ENCODE measurements at regions not wholly inside any gene's neighbourhood (a gene's known extent, or its start where the extent isn't known, plus 50 kb on each side); places are given as distances from the start of the nearest gene placed in this dataset.

GRCh38 chr5:92553326-92553725, 1027.7 kb downstream of the NR2F1-AS1 start:
- no peak overlapping the region for H3K4me3 Mint-ChIP-seq
- H3K27ac Mint-ChIP-seq = no peak overlapping the region
- H3K79me2 ChIP-seq (replicated peaks; ENCODE audit: insufficient read depth) = no peaks in the 10 kb centered on the region
- no peaks in the 10 kb centered on the region for H3K36me3 ChIP-seq (ENCODE audit: insufficient read depth)
- ATAC-seq (no peak), DNase-seq (ENCODE audit: low spot score) (no peak)
- H3K4me3 ChIP-seq = no peak overlapping the region
- no peaks in the 10 kb centered on the region for H3K27me3 Mint-ChIP-seq (ENCODE audit: insufficient read depth, low read depth, poor library complexity)
- no peak overlapping the region for H2AFZ ChIP-seq
- no peaks in the 10 kb centered on the region; the same call in 2 of the 3 replicates for H3K4me1 Mint-ChIP-seq
- no peaks in the 10 kb centered on the region for H3K4me1 ChIP-seq (ENCODE audit: insufficient read depth)
- H3K9me2 ChIP-seq (ENCODE audit: insufficient read depth) = no peaks in the 10 kb centered on the region
- no peak overlapping the region for H3K4me2 ChIP-seq
- no peaks in the 10 kb centered on the region for H3F3A ChIP-seq (replicated peaks; ENCODE audit: low read depth)
- H4K20me1 ChIP-seq (replicated peaks; ENCODE audit: insufficient read depth) = no peaks in the 10 kb centered on the region
- TF ChIP-seq POLR2AphosphoS5 (IDR thresholded peaks at IDR 0.05; ENCODE audit: low read depth) (no peak), EZH2 (IDR thresholded peaks at IDR 0.05; ENCODE audit: low read depth, unreplicated experiment) (no peak), NANOG (IDR thresholded peaks at IDR 0.05; ENCODE audit: borderline replicate concordance) (no peak), ZNF462 (CRISPR knock-in tag; IDR thresholded peaks at IDR 0.05) (no peak), ZNF114 (CRISPR knock-in tag; IDR thresholded peaks at IDR 0.05) (no peak), JUNB (IDR thresholded peaks at IDR 0.05; ENCODE audit: unreplicated experiment) (no peak), STAT1 (IDR thresholded peaks at IDR 0.05; ENCODE audit: unreplicated experiment) (no peak), REST (IDR thresholded peaks at IDR 0.05; ENCODE audit: unreplicated experiment) (no peak), ETS1 (IDR thresholded peaks at IDR 0.05) (no peak), EZH2phosphoT487 (IDR thresholded peaks at IDR 0.05; ENCODE audit: unreplicated experiment) (no peak), ZNF331 (CRISPR knock-in tag; IDR thresholded peaks at IDR 0.05; ENCODE audit: low read depth) (no peak), CTCF (conservative IDR thresholded peaks at IDR 0.05; ENCODE audit: low read depth in 2 of 2) (no peak), CREB1 (CRISPR knock-in tag; IDR thresholded peaks at IDR 0.05; ENCODE audit: low read depth) (no peak)
- H3K9me3 Mint-ChIP-seq = no peaks in the 10 kb centered on the region
- no peaks in the 10 kb centered on the region for H3K36me3 Mint-ChIP-seq (ENCODE audit: low read depth)
- no peaks in the 10 kb centered on the region for H3K27me3 ChIP-seq (ENCODE audit: insufficient read depth)
- no peak overlapping the region for H3K27ac ChIP-seq (ENCODE audit: low read depth)

All from GM23338 (cell line).